Adrenal gland (tissue), 5 donors: ENCODE measurements at regions not wholly inside any gene's neighbourhood (a gene's known extent, or its start where the extent isn't known, plus 50 kb on each side); places are given as distances from the start of the nearest gene placed in this dataset.

Experiments used
- POLR2A ChIP-seq, 2 donors: fragments of 450-650 bp; IDR thresholded peaks; one replicate each; pipeline ENCODE4 v1.6.1; 2017; ENCODE audit warnings: antibody characterized with exemption in 2 of 2, mild to moderate bottlenecking in 2 of 2, moderate library complexity in 1 of 2
- TF ChIP-seq, protein P1 (sequence below), 6 experiments: fragments of 450-650 bp in 4 of 6; fragments of 200-600 bp in 2 of 6; sonication (generic) in 1 of 6; IDR thresholded peaks; 1 replicate in 5 of 6; 2 replicates in 1 of 6; pipeline versions ENCODE4 v1.5.1 to v1.8.0; 2016 to 2021; ENCODE audit warnings: antibody characterized with exemption in 6 of 6, mild to moderate bottlenecking in 2 of 6, moderate library complexity in 1 of 6
- donor health status: DM: no; HTN: no; CAD: no.

DNA sequence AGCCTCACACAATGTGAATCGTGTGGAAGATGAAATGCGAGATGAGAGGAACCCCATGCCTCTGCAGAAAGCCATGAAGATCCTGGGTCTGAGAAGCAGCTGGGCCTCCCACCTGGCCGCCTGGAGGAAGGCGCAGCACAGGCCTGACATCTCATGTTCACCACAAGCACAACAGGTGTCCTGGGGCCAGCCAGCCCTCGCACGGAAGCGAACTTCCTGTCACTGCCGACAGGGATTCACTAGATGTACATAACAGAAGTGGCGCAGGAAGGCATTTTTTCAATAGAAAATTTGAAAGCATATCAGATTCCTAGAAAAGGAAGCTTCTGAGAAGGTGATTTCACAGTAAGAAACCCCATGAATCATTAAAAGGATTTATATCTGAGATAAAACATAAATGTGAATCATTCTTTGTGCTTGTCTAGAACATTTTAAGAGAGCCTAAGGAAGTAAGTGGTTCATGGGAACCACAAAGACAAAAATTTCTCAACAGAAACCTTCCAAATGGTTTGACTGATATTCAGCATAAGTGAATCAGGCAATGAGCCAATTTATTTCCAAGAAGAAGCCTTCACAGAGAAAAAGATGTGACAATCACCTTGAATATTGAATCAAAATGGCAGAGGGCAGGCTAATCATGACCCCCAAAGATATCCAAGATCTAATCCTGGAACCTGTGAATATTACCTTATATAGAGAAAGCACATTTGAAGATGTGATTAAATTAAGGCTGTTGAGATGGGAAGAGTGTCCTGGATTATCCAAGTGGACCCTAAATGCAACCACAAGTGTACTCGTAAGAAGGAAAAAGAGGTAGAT lies 311.9 kb downstream of the DUSP6 start:
- TF ChIP-seq, protein P1, sequence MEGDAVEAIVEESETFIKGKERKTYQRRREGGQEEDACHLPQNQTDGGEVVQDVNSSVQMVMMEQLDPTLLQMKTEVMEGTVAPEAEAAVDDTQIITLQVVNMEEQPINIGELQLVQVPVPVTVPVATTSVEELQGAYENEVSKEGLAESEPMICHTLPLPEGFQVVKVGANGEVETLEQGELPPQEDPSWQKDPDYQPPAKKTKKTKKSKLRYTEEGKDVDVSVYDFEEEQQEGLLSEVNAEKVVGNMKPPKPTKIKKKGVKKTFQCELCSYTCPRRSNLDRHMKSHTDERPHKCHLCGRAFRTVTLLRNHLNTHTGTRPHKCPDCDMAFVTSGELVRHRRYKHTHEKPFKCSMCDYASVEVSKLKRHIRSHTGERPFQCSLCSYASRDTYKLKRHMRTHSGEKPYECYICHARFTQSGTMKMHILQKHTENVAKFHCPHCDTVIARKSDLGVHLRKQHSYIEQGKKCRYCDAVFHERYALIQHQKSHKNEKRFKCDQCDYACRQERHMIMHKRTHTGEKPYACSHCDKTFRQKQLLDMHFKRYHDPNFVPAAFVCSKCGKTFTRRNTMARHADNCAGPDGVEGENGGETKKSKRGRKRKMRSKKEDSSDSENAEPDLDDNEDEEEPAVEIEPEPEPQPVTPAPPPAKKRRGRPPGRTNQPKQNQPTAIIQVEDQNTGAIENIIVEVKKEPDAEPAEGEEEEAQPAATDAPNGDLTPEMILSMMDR (IDR thresholded peaks at IDR 0.05) = no peak
- no peak for TF ChIP-seq POLR2A (IDR thresholded peaks at IDR 0.05)
